PC-3 (cell line): ENCODE measurements at regions not wholly inside any gene's neighbourhood (a gene's known extent, or its start where the extent isn't known, plus 50 kb on each side); places are given as distances from the start of the nearest gene placed in this dataset.

Experiments
- CTCF ChIP-seq: fragments of 300-600 bp; sonication (generic); conservative IDR thresholded peaks from 2 replicates; pipeline ENCODE4 v1.5.1; 2017; ENCODE audit warnings: antibody characterized with exemption, low read depth, mild to moderate bottlenecking, low read length
- EZH2 ChIP-seq: fragments of 300-600 bp; sonication (generic); IDR thresholded peaks from one replicate; pipeline ENCODE4 v1.6.1; 2017; ENCODE audit warnings: antibody characterized with exemption, mild to moderate bottlenecking, low read length; ENCODE audit not compliant: unreplicated experiment
- EZH2phosphoT487 ChIP-seq: fragments of 300-600 bp; sonication (generic); IDR thresholded peaks from 2 replicates; pipeline ENCODE4 v1.6.1; 2018; ENCODE audit warnings: mild to moderate bottlenecking, antibody characterized with exemption, low read length, borderline replicate concordance

GRCh38 chr13:50200569-50200968, 185.3 kb downstream of the KCNRG start:
- TF ChIP-seq EZH2 (no peak), CTCF (no peak), EZH2phosphoT487 (no peak)
